Sigmoid colon (tissue), 6 donors: ENCODE measurements at regions not wholly inside any gene's neighbourhood (a gene's known extent, or its start where the extent isn't known, plus 50 kb on each side); places are given as distances from the start of the nearest gene placed in this dataset.
"Not testable (repeated sequence)": the region's sequence is repeated elsewhere in the genome, so short reads cannot be mapped to it uniquely, and the experiment has no call there.

Source experiments
- DNase-seq: peaks from one replicate; pipeline ENCODE4 v3.0.0-alpha.2; 2019
- H3K27ac ChIP-seq, 4 donors: fragments of 200-600 bp; sonication (generic); one replicate each; pipeline ENCODE4 v1.5.1; 2016 to 2019; ENCODE audit warnings: mild to moderate bottlenecking in 1 of 4
- H3K27me3 ChIP-seq, 3 donors: fragments of 200-600 bp; sonication (generic); one replicate each; pipeline ENCODE4 v1.5.1; 2019; ENCODE audit warnings: mild to moderate bottlenecking in 1 of 3
- H3K36me3 ChIP-seq, 4 donors: fragments of 200-600 bp; sonication (generic); one replicate each; pipeline ENCODE4 v1.5.1; 2016 to 2019
- H3K4me1 ChIP-seq, 4 donors: fragments of 200-600 bp; sonication (generic); one replicate each; pipeline ENCODE4 v1.5.1; 2017 to 2019
- H3K4me3 ChIP-seq, 4 donors: fragments of 200-600 bp; sonication (generic); one replicate each; pipeline ENCODE4 v1.5.1; 2017 to 2019; ENCODE audit warnings: mild to moderate bottlenecking in 2 of 4, moderate library complexity in 1 of 4
- H3K9me3 ChIP-seq, 4 donors: fragments of 200-600 bp in 3 of 4; sonication (generic) in 3 of 4; one replicate each; pipeline versions ENCODE4 v1.5.1 to v1.6.1; 2013 to 2019
- CTCF ChIP-seq, 4 experiments: fragments of 450-650 bp in 3 of 4; fragments of 200-600 bp in 1 of 4; IDR thresholded peaks; one replicate each; pipeline ENCODE4 v1.5.1; 2016 to 2019; ENCODE audit warnings: antibody characterized with exemption in 4 of 4, mild to moderate bottlenecking in 3 of 4, moderate library complexity in 2 of 4
- EP300 ChIP-seq, 4 donors: sonication (generic); formaldehyde crosslinking; IDR thresholded peaks; one replicate each; pipeline ENCODE4 v1.6.1; 2017; ENCODE audit warnings: antibody characterized with exemption in 4 of 4
- POLR2A ChIP-seq, 2 donors: fragments of 450-650 bp; IDR thresholded peaks; one replicate each; pipeline ENCODE4 v1.6.1; 2016; ENCODE audit warnings: antibody characterized with exemption in 2 of 2, mild to moderate bottlenecking in 2 of 2, moderate library complexity in 2 of 2
- POLR2AphosphoS5 ChIP-seq, 4 donors: sonication (generic); formaldehyde crosslinking; IDR thresholded peaks; one replicate each; pipeline ENCODE4 v1.6.1; 2017; ENCODE audit warnings: antibody characterized with exemption in 4 of 4
- WGBS, 2 donors: extraction: QIAGEN DNeasy Blood & Tissue Kit; methylation state at CpG; one replicate each; pipeline ENCODE4 v1.1.7; 2013; 5-methylcytosine and 5-hydroxymethylcytosine counted together
- intact Hi-C: fragments of 100-400 bp; cut with DNase I; formaldehyde crosslinking; loops from one replicate; pipeline ENCODE4 v1.15.1; 2023
- donor health status: healthy with polysubstance abuse.
- donor health status: healthy.

GRCh38 chr4:131337936-131338335 lies 1811.2 kb upstream of the PCDH10 start:
- DNase-seq = no peak
- Histone ChIP-seq H3K27me3 (no peaks in the 10 kb centered on the region), H3K36me3 (no peaks in the 10 kb centered on the region), H3K4me1 (no peaks in the 10 kb centered on the region), H3K4me3 (no peak overlapping the region), H3K9me3 (no peaks in the 10 kb centered on the region), H3K27ac (no peak overlapping the region)
- 39 to 63% methylated on average over 2 of the region's 2 CpGs for WGBS, 2 donors
- no peak for TF ChIP-seq POLR2AphosphoS5 (IDR thresholded peaks at IDR 0.05)
- no peak for TF ChIP-seq POLR2A (IDR thresholded peaks at IDR 0.05)
- no peak for TF ChIP-seq EP300 (IDR thresholded peaks at IDR 0.05)
- no peak for TF ChIP-seq CTCF (IDR thresholded peaks at IDR 0.05)
- intact Hi-C loops = no loop called here

- Histone ChIP-seq H3K4me1 (no peaks in the 10 kb centered on the region), H3K9me3 (no peaks in the 10 kb centered on the region), H3K36me3 (no peaks in the 10 kb centered on the region), H3K27me3 (no peaks in the 10 kb centered on the region), H3K27ac (no peak overlapping the region), H3K4me3 (no peak overlapping the region)
- intact Hi-C loops = no loop called here
- 49 to 76% methylated on average over 2 of the region's 2 CpGs for WGBS, 2 donors
- no peak for DNase-seq
- TF ChIP-seq POLR2AphosphoS5 (IDR thresholded peaks at IDR 0.05) = no peak
- TF ChIP-seq POLR2A (IDR thresholded peaks at IDR 0.05) = no peak
- TF ChIP-seq CTCF (IDR thresholded peaks at IDR 0.05) = no peak
- TF ChIP-seq EP300 (IDR thresholded peaks at IDR 0.05) = no peak
Measured at GRCh38 chr4:131339137-131339536, 1810.0 kb upstream of the PCDH10 start.

GRCh38 chr4:131344761-131345160 lies 1804.3 kb upstream of the PCDH10 start:
- no peak for TF ChIP-seq CTCF (IDR thresholded peaks at IDR 0.05)
- TF ChIP-seq EP300 (IDR thresholded peaks at IDR 0.05) = no peak
- TF ChIP-seq POLR2AphosphoS5 (IDR thresholded peaks at IDR 0.05) = no peak
- no peak for TF ChIP-seq POLR2A (IDR thresholded peaks at IDR 0.05)
- no peak overlapping the region for H3K27ac ChIP-seq
- no peaks in the 10 kb centered on the region for H3K27me3 ChIP-seq
- intact Hi-C loops = no loop called here
- 72% methylated on average over 2 of the region's 2 CpGs for WGBS, 2 donors
- no peak overlapping the region for H3K4me3 ChIP-seq
- no peaks in the 10 kb centered on the region for H3K4me1 ChIP-seq
- DNase-seq = no peak
- H3K36me3 ChIP-seq = no peaks in the 10 kb centered on the region
- no peaks in the 10 kb centered on the region for H3K9me3 ChIP-seq

GRCh38 chr4:131347816-131348215 lies 1801.3 kb upstream of the PCDH10 start:
- H3K9me3 ChIP-seq = no peaks in the 10 kb centered on the region
- no peak for TF ChIP-seq CTCF (IDR thresholded peaks at IDR 0.05)
- TF ChIP-seq EP300 (IDR thresholded peaks at IDR 0.05) = no peak
- TF ChIP-seq POLR2AphosphoS5 (IDR thresholded peaks at IDR 0.05) = no peak
- no peak for TF ChIP-seq POLR2A (IDR thresholded peaks at IDR 0.05)
- H3K36me3 ChIP-seq = no peaks in the 10 kb centered on the region
- DNase-seq = no peak
- no peak overlapping the region for H3K27ac ChIP-seq
- WGBS, 2 donors = 36 to 56% methylated on average over 2 of the region's 2 CpGs
- intact Hi-C loops = no loop called here
- H3K27me3 ChIP-seq = no peaks in the 10 kb centered on the region
- no peak overlapping the region for H3K4me3 ChIP-seq
- no peaks in the 10 kb centered on the region for H3K4me1 ChIP-seq

GRCh38 chr4:131348263-131348662 lies 1800.8 kb upstream of the PCDH10 start:
- no peaks in the 10 kb centered on the region for H3K4me1 ChIP-seq
- H3K36me3 ChIP-seq = no peaks in the 10 kb centered on the region
- no peak overlapping the region for H3K27ac ChIP-seq
- no peak for TF ChIP-seq CTCF (IDR thresholded peaks at IDR 0.05)
- no peak for TF ChIP-seq EP300 (IDR thresholded peaks at IDR 0.05)
- TF ChIP-seq POLR2A (IDR thresholded peaks at IDR 0.05) = no peak
- H3K9me3 ChIP-seq = no peaks in the 10 kb centered on the region
- 47 to 69% methylated on average over 2 of the region's 2 CpGs for WGBS, 2 donors
- intact Hi-C loops = no loop called here
- no peaks in the 10 kb centered on the region for H3K27me3 ChIP-seq
- H3K4me3 ChIP-seq = no peak overlapping the region
- DNase-seq = no peak

GRCh38 chr4:131352371-131352770 lies 1796.7 kb upstream of the PCDH10 start:
- H3K27me3 ChIP-seq, H3K4me3 ChIP-seq, DNase-seq, intact Hi-C loops, H3K9me3 ChIP-seq, H3K36me3 ChIP-seq, H3K4me1 ChIP-seq, H3K27ac ChIP-seq: not testable (repeated sequence)
- 95 to 96% methylated on average over 19 of the region's 19 CpGs for WGBS, 2 donors
